ENCODE measurements at regions not wholly inside any gene's neighbourhood (a gene's known extent, or its start where the extent isn't known, plus 50 kb on each side); places are given as distances from the start of the nearest gene placed in this dataset.

GRCh38 chr20:51299413-51299812 is 243.1 kb downstream of the NFATC2 start:
- ChIA-PET POLR2A (interaction anchor here (0.7 kb wide), 1 partner anchor 10 kb away, joined by 7 read pairs; no protein-coding TSS in a partner anchor), CTCF (interaction anchor here (0.7 kb wide), 1 partner anchor 73 kb away, joined by 3 read pairs; no protein-coding TSS in a partner anchor)
- Histone ChIP-seq H3K4me2 (ENCODE audit: insufficient read depth, low read length) (no peak overlapping the region), H3K27ac (ENCODE audit: insufficient read depth, low read depth, low read length) (no peak overlapping the region), H3K27me3 (ENCODE audit: control insufficient read depth in 2 of 2, insufficient read depth in 2 of 2, low read length in 2 of 2) (peaks cover 1 to 2% of the 10 kb centered on the region in 2 experiments), H3K9me3 (replicated peaks; ENCODE audit: control insufficient read depth, insufficient read depth, low read length) (no peaks in the 10 kb centered on the region), H4K20me1 (replicated peaks; ENCODE audit: control insufficient read depth, extremely low read depth, insufficient read depth, low read length) (no peaks in the 10 kb centered on the region), H3K36me3 (ENCODE audit: control insufficient read depth in 2 of 2, extremely low read depth in 1 of 2, insufficient read depth in 2 of 2, low read length in 2 of 2) (no peaks in the 10 kb centered on the region), H2AFZ (ENCODE audit: low read depth, low read length) (no peak overlapping the region), H3K4me1 (ENCODE audit: control insufficient read depth, extremely low read depth, insufficient read depth, low read length) (no peaks in the 10 kb centered on the region), H3K9ac (replicated peaks; ENCODE audit: extremely low read depth, insufficient read depth, low read length) (no peak overlapping the region), H3K9me1 (replicated peaks; ENCODE audit: control insufficient read depth, extremely low read depth, insufficient read depth, low read length) (no peaks in the 10 kb centered on the region), H3K79me2 (ENCODE audit: control insufficient read depth, insufficient read depth, low read length) (no peaks in the 10 kb centered on the region), H3K4me3 (replicated peaks in 1 of 3; ENCODE audit: insufficient read depth in 1 of 3, low read depth in 1 of 3, low read length in 3 of 3) (no peak overlapping the region)
- intact Hi-C loops (cut with micrococcal nuclease) (no loop called here), dilution Hi-C loops (cut with MboI; ENCODE audit: extremely low pct_ligation_motif_present, low sequenced_read_pairs) (no loop called here)
- DNase-seq (ENCODE audit: low read depth, low spot score) (no peak), FAIRE-seq (no peak)
- no TSS peak for BruUV-seq (replicated peaks)
- TF ChIP-seq EZH2 (IDR thresholded peaks at IDR 0.05; ENCODE audit: borderline replicate concordance, low read depth, low read length, severe bottlenecking): no peak
- no peak for TF ChIP-seq POLR2AphosphoS5 (IDR thresholded peaks at IDR 0.05; ENCODE audit: insufficient read depth, low read depth, low read length)
- no peak for TF ChIP-seq FOS (IDR thresholded peaks at IDR 0.05; ENCODE audit: borderline replicate concordance, insufficient read depth, low read length)
- TF ChIP-seq POLR2A (IDR thresholded peaks at IDR 0.05; ENCODE audit: low read depth, low read length): no peak
- no peak for TF ChIP-seq MAX (IDR thresholded peaks at IDR 0.05; ENCODE audit: insufficient read depth, insufficient read length)
- TF ChIP-seq MYC (IDR thresholded peaks at IDR 0.05; ENCODE audit: low read depth, low read length): no peak
- TF ChIP-seq GATA2 (IDR thresholded peaks at IDR 0.05; ENCODE audit: insufficient read depth, insufficient read length, low read depth, low read length): no peak
- TF ChIP-seq JUN (IDR thresholded peaks at IDR 0.05; ENCODE audit: borderline replicate concordance, insufficient read depth, insufficient read length, low read depth): no peak
- TF ChIP-seq CTCF (IDR thresholded peaks at IDR 0.05; ENCODE audit: extremely low read depth in 1 of 2, insufficient read depth in 1 of 2, low read depth in 1 of 2, low read length in 2 of 2): no peak
